HCT116 (cell line): ENCODE measurements at regions not wholly inside any gene's neighbourhood (a gene's known extent, or its start where the extent isn't known, plus 50 kb on each side); places are given as distances from the start of the nearest gene placed in this dataset.

Experiments
- ATAC-seq: fragments of 200-7000 bp; cut with Tn5 transposase; 2 replicates; pipeline ENCODE4 v1.9.1; 2020; ENCODE audit warnings: mild to moderate bottlenecking, moderate library complexity
- BruUV-seq: library from RNA; stranded (reverse); fragments of 400-500 nt; replicated peaks from 2 replicates; lab custom pipeline; 2021; lab: Mats Ljungman, UMichigan
- CTCF ChIA-PET: fragments of 300-600 bp; sonication (Branson Sonifier 250); formaldehyde crosslinking; loops from one replicate; lab custom pipeline; 2021; ENCODE audit warnings: antibody characterized with exemption; lab: Charles Lee
- POLR2A ChIA-PET: fragments of 300-600, 350-600 bp; sonication (Branson Sonifier 250); formaldehyde crosslinking; loops from one replicate; lab custom pipeline; 2021; ENCODE audit warnings: antibody characterized with exemption; lab: Charles Lee
- RAD21 ChIA-PET, 2 experiments: fragments of 300-600 bp; sonication (Branson Sonifier 250); formaldehyde crosslinking; loops; one replicate each; lab custom pipeline; 2023; ENCODE audit warnings: low total read pairs in 2 of 2; ENCODE audit not compliant: uncharacterized antibody in 2 of 2, unreplicated experiment in 2 of 2, low non-redundant PET in 1 of 2; lab: Charles Lee
- DNase-seq: peaks from one replicate; pipeline ENCODE4 v3.0.0-alpha.2; 2010; ENCODE audit warnings: low read depth, low spot score
- H2AFZ ChIP-seq: fragments of 200-600 bp; shearing (Covaris generic), sonication (generic); 2 replicates; pipeline ENCODE4 v1.6.1; 2017; ENCODE audit warnings: low read depth, mixed run types, mixed read lengths, antibody characterized with exemption, low read length; ENCODE audit not compliant: poor library complexity, severe bottlenecking
- H3K27ac ChIP-seq: 2 replicates; pipeline ENCODE4 v1.5.1; 2012; ENCODE audit warnings: low read depth, low read length
- H3K27me3 ChIP-seq: fragments of 200-600 bp; sonication (generic); 2 replicates; pipeline ENCODE4 v1.6.1; 2016; ENCODE audit warnings: mixed run types, low read length, mixed read lengths; ENCODE audit not compliant: insufficient read depth
- H3K36me3 ChIP-seq, 2 experiments: fragments of 200-500 bp in 1 of 2; fragments of 200-600 bp in 1 of 2; sonication (Bioruptor generic) in 1 of 2; sonication (generic) in 1 of 2; 2 replicates each; pipeline versions ENCODE4 v1.5.1 to v1.6.1; 2014 to 2016; ENCODE audit warnings: low read length in 2 of 2, inconsistent platforms in 1 of 2, mixed read lengths in 1 of 2, mixed run types in 1 of 2; ENCODE audit not compliant: insufficient read depth in 2 of 2, control insufficient read depth in 1 of 2
- H3K4me1 ChIP-seq, 2 experiments: fragments of 200-600 bp in 1 of 2; sonication (generic) in 1 of 2; 2 replicates each; pipeline versions ENCODE4 v1.5.1 to v1.6.1; 2012 to 2017; ENCODE audit warnings: low read length in 2 of 2, inconsistent platforms in 1 of 2, mild to moderate bottlenecking in 1 of 2, mixed read lengths in 1 of 2, mixed run types in 1 of 2, moderate library complexity in 1 of 2; ENCODE audit not compliant: insufficient read depth in 2 of 2, control insufficient read depth in 1 of 2
- H3K4me2 ChIP-seq: fragments of 200-600 bp; sonication (generic); 2 replicates; pipeline ENCODE4 v1.6.1; 2017; ENCODE audit warnings: mixed run types, low read length, mixed read lengths
- H3K4me3 ChIP-seq, 2 experiments: fragments of 200-600 bp in 1 of 2; sonication (generic) in 1 of 2; replicated peaks in 1 of 2; 2 replicates each; pipeline ENCODE4 v1.5.1; 2011 to 2016; ENCODE audit warnings: low read length in 2 of 2, control low read depth in 1 of 2, low read depth in 1 of 2, mild to moderate bottlenecking in 1 of 2, mixed read lengths in 1 of 2, mixed run types in 1 of 2
- H3K79me2 ChIP-seq: fragments of 200-600 bp; sonication (generic); 2 replicates; pipeline ENCODE4 v1.6.1; 2017; ENCODE audit warnings: mild to moderate bottlenecking, mixed run types, low read length, moderate library complexity, mixed read lengths; ENCODE audit not compliant: insufficient read depth
- H3K9ac ChIP-seq: fragments of 200-600 bp; sonication (generic); 2 replicates; pipeline ENCODE4 v1.6.1; 2016; ENCODE audit warnings: low read length, mixed read lengths
- H3K9me2 ChIP-seq: fragments of 200-600 bp; sonication (generic), shearing (Covaris generic); 2 replicates; pipeline ENCODE4 v1.6.1; 2017; ENCODE audit warnings: mixed run types, mild to moderate bottlenecking, moderate library complexity; ENCODE audit not compliant: insufficient read depth
- H3K9me3 ChIP-seq, 2 experiments: fragments of 200-500 bp in 1 of 2; fragments of 200-600 bp in 1 of 2; sonication (Bioruptor generic) in 1 of 2; sonication (generic) in 1 of 2; 2 replicates each; pipeline ENCODE4 v1.6.1; 2014 to 2017; ENCODE audit warnings: low read length in 2 of 2, mixed read lengths in 2 of 2, inconsistent platforms in 1 of 2, low read depth in 1 of 2, mild to moderate bottlenecking in 1 of 2, mixed run types in 1 of 2, moderate library complexity in 1 of 2; ENCODE audit not compliant: control insufficient read depth in 1 of 2, insufficient read depth in 1 of 2
- H4K20me1 ChIP-seq: fragments of 200-600 bp; sonication (generic), shearing (Covaris generic); 2 replicates; pipeline ENCODE4 v1.6.1; 2017; ENCODE audit warnings: mixed run types, mild to moderate bottlenecking, moderate library complexity; ENCODE audit not compliant: insufficient read depth
- CBX3 ChIP-seq: IDR thresholded peaks from 2 replicates; pipeline ENCODE4 v1.6.1; 2012; ENCODE audit warnings: low read depth
- CEBPB ChIP-seq: IDR thresholded peaks from 2 replicates; pipeline ENCODE4 v1.6.1; 2012; ENCODE audit warnings: low read depth
- ELF1 ChIP-seq: IDR thresholded peaks from 2 replicates; pipeline ENCODE4 v1.6.1; 2012; ENCODE audit warnings: low read depth, borderline replicate concordance
- EZH2 ChIP-seq: fragments of 200-600 bp; sonication (generic); IDR thresholded peaks from 2 replicates; pipeline ENCODE4 v1.6.1; 2017; ENCODE audit warnings: antibody characterized with exemption, mixed run types
- EZH2phosphoT487 ChIP-seq: fragments of 200-600 bp; IDR thresholded peaks from 2 replicates; pipeline ENCODE4 v1.6.1; 2018; ENCODE audit warnings: antibody characterized with exemption, borderline replicate concordance
- FOSL1 ChIP-seq: IDR thresholded peaks from 2 replicates; pipeline ENCODE4 v1.6.1; 2012; ENCODE audit warnings: low read depth
- JUND ChIP-seq: IDR thresholded peaks from 2 replicates; pipeline ENCODE4 v1.6.1; 2012
- POLR2AphosphoS5 ChIP-seq: IDR thresholded peaks from 2 replicates; pipeline ENCODE4 v1.6.1; 2011; ENCODE audit warnings: mild to moderate bottlenecking, low read depth, low read length, moderate library complexity
- RAD21 ChIP-seq: IDR thresholded peaks from 2 replicates; pipeline ENCODE4 v1.6.1; 2012; ENCODE audit warnings: low read depth, mild to moderate bottlenecking
- SIN3A ChIP-seq: IDR thresholded peaks from 2 replicates; pipeline ENCODE4 v1.6.1; 2012; ENCODE audit warnings: low read depth
- SP1 ChIP-seq: IDR thresholded peaks from 2 replicates; pipeline ENCODE4 v1.6.1; 2012; ENCODE audit warnings: low read depth
- SRF ChIP-seq: IDR thresholded peaks from 2 replicates; pipeline ENCODE4 v1.6.1; 2012; ENCODE audit warnings: low read depth
- ZBTB33 ChIP-seq: IDR thresholded peaks from 2 replicates; pipeline ENCODE4 v1.6.1; 2011; ENCODE audit warnings: mild to moderate bottlenecking, low read length, moderate library complexity; ENCODE audit not compliant: insufficient replicate concordance; ENCODE audit errors: extremely low read depth
- ZFX ChIP-seq: fragments of 450-650 bp; IDR thresholded peaks from 2 replicates; pipeline ENCODE4 v1.6.1; 2017
- ZNF274 ChIP-seq: fragments of 200-500 bp; sonication (Bioruptor generic); IDR thresholded peaks from 2 replicates; pipeline ENCODE4 v1.6.1; 2014; ENCODE audit warnings: mild to moderate bottlenecking, low read depth, low read length, inconsistent platforms
- intact Hi-C: fragments of 100-400 bp; cut with micrococcal nuclease; formaldehyde crosslinking; loops from 2 replicates; pipeline ENCODE4 v1.10.0; 2022
- TF ChIP-seq, protein P1 (sequence below): IDR thresholded peaks from 2 replicates; pipeline ENCODE4 v1.6.1; 2012

GRCh38 chr14:53286301-53286700, 133.2 kb upstream of the DDHD1 start:
- ATAC-seq, result no peak

More at GRCh38 chr14:53286301-53286700, 133.2 kb upstream of the DDHD1 start:
- Histone ChIP-seq H3K36me3 (no peaks in the 10 kb centered on the region; a peak in 1 of 4 replicates), H3K79me2 (no peaks in the 10 kb centered on the region), H3K4me1 (no peaks in the 10 kb centered on the region), H3K27ac (no peak overlapping the region), H3K4me2 (no peak overlapping the region), H4K20me1 (no peaks in the 10 kb centered on the region; the same call in 1 of the 2 replicates), H2AFZ (no peak overlapping the region), H3K9me3 (peaks cover 3 to 5% of the 10 kb centered on the region in 2 experiments; a peak in 2 of 4 replicates), H3K9me2 (no peaks in the 10 kb centered on the region), H3K4me3 (no peak overlapping the region), H3K27me3 (no peaks in the 10 kb centered on the region), H3K9ac (no peak overlapping the region)
- BruUV-seq, result no TSS peak
- TF ChIP-seq SIN3A (no peak), CBX3 (no peak), POLR2AphosphoS5 (no peak), FOSL1 (no peak), EZH2 (no peak), CEBPB (no peak), ZNF274 (no peak), RAD21 (no peak), EZH2phosphoT487 (no peak), SRF (no peak), JUND (no peak), ZFX (no peak), ELF1 (no peak), SP1 (no peak), ZBTB33 (no peak)
- TF ChIP-seq, protein P1, sequence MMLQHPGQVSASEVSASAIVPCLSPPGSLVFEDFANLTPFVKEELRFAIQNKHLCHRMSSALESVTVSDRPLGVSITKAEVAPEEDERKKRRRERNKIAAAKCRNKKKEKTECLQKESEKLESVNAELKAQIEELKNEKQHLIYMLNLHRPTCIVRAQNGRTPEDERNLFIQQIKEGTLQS, result no peak
- CTCF ChIA-PET, result no interaction called here
- POLR2A ChIA-PET, result no interaction called here
- no peak for DNase-seq
- RAD21 ChIA-PET, result no interaction called here
- intact Hi-C loops, result no loop called here
